HG03039 (cell line): ENCODE measurements at regions not wholly inside any gene's neighbourhood (a gene's known extent, or its start where the extent isn't known, plus 50 kb on each side); places are given as distances from the start of the nearest gene placed in this dataset.

Experiments used
- ATAC-seq: cut with Tn5 transposase; IDR thresholded peaks from one replicate; pipeline ENCODE4 v1.9.1; 2021; ENCODE audit warnings: mild to moderate bottlenecking, moderate library complexity; ENCODE audit not compliant: unreplicated experiment

DNA sequence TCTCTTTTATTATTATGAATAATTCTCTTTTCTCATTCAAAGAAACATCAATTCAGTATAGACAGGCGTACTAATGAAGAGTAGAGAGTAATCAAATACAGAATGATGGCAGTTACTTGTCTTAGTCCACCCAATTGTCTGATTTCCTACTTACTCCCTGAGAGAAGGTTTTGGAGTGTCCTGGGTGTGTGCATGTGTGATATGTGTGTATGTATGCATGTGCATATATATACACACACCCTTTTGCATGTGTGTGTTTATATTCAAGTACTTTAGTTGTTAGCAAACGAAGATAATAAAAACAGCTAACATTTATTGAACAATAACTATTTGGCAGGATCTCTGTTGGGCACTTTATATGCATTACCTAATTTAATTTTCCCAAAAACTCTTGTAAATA lies 63.2 kb upstream of the CCDC190 start:
- ATAC-seq = no peak

DNA sequence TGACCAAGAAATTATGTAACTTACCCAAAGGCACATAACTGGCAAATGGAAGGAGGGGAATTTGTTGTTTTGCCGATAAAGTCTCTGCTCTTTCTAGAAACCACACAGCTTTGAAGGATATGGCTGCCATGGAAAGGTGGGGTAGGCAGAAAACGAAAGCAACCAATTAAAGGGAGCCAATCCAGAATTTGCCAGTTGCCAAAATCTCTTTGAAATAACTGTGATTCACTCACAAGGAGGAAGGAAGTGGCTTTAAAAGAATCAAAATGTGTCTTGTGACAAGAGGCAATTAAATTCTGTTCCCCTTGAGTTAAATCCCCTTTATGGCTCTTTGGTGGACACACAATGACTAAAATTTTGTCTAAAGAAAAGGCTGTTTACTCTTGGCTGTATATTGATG lies 61.2 kb upstream of the CCDC190 start:
- no peak for ATAC-seq

DNA sequence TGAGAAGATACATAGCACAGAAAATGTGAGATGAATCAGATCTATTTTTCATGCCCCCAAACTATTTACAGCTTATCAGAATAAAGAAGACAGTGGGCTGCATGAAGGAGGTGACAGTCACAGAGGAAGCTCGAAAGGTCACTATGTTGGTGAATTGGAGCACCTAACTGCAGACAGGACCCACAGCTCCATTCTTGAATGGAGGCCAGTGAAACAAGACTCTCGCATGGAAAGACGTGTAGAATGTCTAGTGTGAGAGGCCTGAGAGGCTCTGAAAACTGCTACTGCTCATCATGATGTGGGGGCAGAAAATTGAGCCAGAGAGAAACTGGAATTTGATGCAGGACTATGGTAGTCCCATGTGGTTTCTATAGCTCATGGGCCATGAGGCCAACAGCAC lies 60.3 kb upstream of the CCDC190 start:
- ATAC-seq = no peak

DNA sequence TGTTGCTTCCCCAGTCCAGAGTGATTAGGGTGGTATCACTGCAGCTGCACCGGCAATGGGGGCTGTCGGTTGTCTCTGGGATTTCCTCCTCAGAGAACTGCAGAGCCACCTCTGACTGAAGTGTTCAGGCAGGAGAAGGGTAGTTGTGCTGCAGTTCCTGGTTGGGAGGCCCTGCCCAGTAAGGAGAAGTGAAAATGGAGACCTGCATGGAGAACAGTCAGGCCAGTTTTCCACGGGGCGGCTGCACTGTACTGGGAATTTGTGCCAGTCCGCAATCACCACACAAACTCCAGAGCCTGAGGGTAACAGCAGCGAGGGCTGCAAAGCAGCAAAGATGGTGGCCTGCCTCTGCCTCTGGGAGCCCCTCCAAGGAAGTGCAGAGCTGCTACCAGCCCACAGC lies 58.1 kb upstream of the CCDC190 start:
- ATAC-seq = no peak

DNA sequence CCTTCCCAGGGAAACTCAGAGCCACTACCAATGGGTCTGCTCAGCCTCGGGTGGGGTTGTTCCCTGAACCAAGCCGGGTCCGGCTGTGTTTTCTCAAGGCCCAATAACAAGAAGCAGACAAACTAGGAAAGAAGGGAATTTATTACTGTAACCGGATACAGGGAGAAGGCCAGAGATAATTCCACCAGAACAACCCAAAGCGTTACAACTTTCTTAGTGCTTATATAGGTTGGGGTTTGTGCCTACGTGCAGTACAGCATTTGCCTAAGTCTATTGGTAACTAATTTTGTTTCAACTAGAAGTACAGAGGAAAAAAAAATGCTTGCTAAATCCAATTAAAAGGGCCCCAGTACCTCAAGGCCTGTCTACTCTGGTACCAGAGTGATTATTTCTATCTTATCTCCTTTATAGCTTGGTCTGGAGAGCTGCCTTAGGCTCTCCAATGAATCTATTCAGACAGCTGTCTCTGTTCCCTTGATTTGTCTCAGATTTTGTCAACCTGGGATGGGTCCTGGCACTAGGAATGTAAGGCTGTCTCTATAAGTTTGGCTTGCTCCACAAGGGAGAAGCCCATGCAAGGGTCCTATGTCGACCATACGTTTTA lies 57.3 kb upstream of the CCDC190 start:
- no peak for ATAC-seq

DNA sequence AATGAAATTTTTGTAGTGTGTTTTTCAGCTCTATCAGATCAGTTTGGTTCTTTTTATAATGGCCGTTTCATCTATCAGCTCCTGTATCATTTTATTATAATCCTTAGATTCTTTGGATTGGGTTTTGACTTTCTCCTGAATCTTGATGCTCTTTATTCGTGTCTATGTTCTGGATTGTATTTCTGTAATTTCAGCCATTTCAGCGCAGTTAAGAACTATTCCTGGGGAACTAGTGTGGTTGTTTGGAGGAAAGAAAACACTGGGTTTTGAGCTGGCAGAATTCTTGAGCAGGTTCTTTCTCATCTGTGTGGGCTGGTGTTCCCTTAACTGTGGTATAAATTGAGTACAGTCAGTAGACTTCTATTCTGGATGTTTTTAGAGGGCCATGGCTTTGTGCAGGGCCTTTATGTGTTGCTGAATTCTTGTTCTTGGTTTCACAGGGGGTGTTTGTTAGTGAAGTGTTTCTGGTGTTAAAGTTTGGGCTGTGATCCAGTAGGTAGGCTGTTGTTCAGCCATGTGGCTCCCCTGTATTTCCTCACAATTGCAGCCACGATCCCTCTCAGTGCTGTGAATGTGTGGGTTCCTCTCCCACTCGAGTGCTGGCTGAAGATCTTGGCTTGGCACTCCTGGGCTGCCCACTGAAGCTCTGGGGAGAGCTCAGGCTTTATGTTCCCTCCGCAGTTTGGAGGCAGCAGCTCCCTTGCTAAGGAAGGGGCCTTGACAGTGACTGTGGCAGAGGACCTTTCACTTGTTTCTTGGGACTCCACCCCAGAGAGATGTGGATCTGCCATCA lies 56.0 kb upstream of the CCDC190 start:
- no peak for ATAC-seq

DNA sequence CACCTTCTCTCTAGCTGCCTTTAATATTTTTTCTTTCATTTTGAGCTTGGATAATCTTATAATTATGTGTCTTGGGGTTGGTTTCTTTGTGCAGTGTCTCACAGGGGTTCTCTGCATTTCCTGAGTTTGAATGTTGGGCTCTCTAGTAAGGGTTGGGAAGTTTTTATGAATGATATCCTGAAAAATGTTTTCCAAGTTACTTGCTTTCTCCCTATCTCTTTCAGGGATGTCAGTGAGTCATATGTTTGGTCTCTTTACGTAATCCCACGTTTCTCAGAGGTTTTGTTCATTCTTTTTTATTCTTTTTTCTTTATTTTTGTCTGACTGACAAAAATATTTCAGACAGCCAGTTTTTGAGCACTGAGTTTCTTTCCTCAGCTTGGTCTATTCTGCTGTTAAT lies 55.4 kb upstream of the CCDC190 start:
- ATAC-seq = no peak

DNA sequence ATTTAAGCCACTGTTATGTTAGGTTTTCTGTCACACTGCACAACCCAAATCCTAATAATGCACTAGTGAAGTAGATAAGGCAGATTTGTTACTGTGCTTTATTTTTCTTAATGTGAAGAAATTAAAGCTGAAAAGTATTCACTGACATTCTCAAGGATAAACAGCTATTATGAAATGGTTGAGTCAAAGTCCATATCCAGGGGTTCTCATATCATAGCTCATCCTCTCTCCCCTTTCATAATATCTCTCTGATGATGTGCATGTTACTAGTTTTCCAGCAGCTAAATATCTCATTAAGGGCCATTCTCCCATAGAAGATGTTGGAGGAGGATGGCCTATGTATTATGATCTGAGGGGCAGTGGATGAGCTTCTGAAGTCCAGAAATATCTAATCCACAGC lies 53.6 kb upstream of the CCDC190 start:
- no peak for ATAC-seq

DNA sequence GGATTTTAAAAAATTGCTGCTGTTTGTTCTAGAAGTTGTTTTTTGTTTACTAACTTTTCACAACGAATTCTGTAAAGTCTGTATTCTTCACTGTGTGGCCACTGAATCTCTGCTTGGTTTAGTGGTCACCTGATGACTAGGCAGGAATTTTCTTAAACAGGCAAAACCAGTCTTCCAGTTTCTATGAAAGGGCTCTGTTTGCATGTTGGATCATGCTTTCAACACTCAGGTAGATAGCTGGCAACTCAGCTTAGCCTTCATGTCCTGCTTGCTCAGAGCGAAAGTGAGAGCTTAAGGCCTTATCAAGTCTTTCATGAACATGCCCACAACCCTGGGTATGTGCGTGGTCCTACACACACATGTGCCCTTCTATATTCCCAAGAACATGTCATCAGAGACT lies 52.4 kb upstream of the CCDC190 start:
- ATAC-seq = no peak

DNA sequence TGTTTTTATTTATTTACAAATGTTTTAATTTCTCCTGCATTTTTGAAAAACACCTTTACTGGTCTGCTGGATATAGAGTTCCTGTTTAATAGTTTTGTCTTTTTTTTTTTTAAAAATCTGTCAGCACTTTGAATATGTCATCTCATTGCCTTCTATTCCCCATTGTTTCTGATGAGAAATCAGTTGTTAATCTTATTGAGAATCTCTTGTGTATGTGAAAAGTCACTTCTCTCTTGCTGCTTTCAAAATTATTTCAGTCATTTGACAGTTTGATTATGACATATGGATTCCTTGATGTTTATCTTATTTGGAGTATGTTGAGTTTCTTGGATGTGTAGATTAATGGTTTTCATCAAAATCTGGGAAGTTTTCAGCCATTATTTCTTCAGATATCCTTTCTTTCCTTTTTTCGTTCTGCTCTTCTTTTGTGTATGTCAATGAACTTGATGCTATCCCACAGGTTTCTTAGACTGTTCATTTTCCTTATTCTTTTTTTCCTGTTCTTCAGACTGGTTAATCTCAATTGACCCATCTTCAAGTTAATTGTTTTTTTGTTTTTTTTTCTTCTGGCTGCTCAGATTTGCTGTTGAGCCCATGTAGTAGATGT lies 51.2 kb upstream of the CCDC190 start:
- ATAC-seq = no peak
